ENCODE measurements at regions not wholly inside any gene's neighbourhood (a gene's known extent, or its start where the extent isn't known, plus 50 kb on each side); places are given as distances from the start of the nearest gene placed in this dataset.

- TF ChIP-seq CTCF (IDR thresholded peaks at IDR 0.05; ENCODE audit: low read depth, low read length) (no peak), EZH2phosphoT487 (IDR thresholded peaks at IDR 0.05; ENCODE audit: low read depth) (no peak)
Observed at GRCh38 chr7:94264756-94265155, 129.9 kb upstream of the COL1A2 start.

Measured in OCI-LY3 (cell line).